Brain pericyte (primary cell): ENCODE measurements at regions not wholly inside any gene's neighbourhood (a gene's known extent, or its start where the extent isn't known, plus 50 kb on each side); places are given as distances from the start of the nearest gene placed in this dataset.

Source experiments
- DNase-seq: peaks from one replicate; pipeline ENCODE4 v3.0.0-alpha.2; 2012; ENCODE audit warnings: low read depth, low spot score

DNA sequence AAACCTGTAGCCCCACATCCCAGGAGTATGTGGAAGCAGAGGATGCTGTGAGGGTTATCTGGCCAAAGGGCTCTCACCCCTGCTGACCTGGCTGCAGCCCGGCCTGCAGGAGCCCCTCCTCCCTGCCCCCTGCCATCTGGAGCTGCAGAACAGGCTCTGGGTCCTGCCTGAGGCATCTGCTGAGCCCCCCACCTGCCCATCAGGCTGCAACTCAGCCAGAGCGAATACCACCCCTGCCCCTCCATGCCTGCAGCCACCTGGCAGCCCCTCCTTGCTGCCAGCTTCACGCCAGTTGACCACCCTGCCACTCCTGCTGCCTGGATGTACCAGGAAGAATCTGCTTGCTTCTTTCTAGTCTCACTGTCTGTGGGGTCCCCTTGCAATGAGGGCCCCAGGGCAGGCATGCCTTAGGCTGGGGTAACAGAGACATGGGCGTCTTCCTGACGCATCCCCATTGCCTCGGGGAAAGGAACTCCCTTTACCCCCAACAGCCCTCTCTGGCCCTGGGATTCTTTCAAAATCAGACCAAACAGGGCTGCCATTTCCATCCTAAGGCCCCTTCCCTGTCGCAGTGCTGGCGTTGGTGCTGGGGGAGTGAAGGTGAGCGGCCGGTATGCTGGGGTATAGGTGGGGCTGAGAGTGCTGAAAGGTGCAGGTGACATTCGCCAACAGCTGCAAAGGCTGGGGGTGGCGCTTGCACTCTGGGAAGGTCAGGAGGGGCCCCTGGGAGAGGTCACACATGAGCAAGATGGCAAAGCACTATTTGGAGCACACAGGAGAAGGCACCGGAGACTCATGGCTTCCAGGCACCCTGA is 1334.6 kb downstream of the TBC1D22A start:
- DNase-seq = no peak

DNA sequence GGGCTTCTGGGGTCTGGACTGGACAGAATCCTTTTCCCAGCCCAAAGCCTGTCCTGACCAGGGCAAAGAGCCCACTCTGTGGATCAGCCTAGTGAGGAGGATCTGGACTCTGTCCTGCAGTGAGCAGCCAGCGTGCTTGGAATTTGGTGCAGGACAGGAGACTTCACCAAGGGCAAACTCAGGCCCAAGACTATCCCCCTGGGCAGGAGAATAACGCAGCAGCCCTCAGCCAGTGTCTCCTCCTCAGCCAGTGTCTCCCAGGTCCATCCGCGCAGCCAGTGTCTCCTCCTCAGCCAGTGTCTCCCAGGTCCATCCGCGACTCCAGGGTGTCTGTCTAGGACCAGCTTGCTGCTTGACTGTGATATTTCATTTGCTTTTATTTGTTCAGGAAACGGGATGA is 1334.0 kb downstream of the TBC1D22A start:
- no peak for DNase-seq

DNA sequence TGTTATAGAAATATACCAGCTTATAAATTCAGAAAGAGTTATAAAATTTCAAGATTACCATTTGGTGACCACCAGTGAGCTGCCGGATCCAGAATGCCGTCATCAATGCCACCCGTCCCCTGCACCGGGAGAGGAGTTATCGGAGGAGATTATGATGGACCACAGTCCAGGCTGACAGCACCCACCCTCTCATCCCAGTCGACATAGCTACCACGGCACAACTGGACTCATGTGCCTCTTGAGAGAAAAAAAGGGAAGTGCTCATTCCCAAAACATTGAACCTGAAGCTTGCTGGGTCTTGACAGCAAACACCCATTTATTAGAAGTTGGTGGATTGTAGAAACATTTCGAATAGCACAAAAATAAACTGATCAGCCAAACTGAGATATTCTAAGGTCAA is 1331.5 kb downstream of the TBC1D22A start:
- no peak for DNase-seq

DNA sequence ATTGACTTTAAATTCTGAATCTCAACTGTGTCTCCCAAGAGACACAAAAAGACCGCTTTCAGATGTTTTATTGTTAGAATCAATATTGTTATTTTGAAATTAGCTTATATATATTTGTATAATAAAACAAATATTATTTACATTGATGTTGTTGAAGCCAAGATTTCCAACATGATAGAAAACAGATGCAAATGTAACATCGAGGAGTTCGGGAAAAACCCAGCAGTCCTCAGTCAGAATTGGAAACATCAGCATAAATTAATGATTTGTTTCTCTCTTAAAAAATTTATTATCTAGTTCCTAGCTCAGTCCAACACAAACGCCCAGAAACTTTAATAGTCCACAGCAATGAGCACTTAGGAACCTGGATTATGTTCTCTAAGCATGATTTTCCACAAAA is 1330.4 kb downstream of the TBC1D22A start:
- no peak for DNase-seq

DNA sequence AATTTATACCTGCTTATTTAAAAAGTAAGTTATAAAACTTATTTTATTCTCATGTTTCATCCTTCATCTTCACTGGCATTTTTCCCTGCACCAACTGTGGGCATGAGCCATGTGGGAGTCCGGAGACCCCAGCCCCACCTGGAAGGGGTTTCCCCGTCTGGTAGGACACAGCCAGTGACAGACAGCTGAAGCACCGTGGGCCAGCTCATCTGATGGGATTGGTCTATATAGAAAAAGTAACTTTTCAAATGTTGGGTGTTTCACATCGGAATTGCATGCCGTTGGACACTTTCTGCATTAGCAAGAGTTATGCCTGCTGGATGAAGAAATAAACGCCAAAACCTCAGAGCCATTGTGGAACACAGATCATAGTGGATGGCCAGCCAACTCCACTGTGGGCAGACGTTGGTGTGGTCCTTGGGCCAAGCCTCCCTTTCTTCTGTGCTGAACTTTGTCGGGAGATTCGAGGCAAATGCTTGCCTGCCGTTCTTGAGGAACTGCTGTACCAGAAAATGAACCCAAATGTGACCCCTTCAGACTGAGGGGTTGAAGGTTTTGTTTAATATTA is 1329.3 kb downstream of the TBC1D22A start:
- no peak for DNase-seq

DNA sequence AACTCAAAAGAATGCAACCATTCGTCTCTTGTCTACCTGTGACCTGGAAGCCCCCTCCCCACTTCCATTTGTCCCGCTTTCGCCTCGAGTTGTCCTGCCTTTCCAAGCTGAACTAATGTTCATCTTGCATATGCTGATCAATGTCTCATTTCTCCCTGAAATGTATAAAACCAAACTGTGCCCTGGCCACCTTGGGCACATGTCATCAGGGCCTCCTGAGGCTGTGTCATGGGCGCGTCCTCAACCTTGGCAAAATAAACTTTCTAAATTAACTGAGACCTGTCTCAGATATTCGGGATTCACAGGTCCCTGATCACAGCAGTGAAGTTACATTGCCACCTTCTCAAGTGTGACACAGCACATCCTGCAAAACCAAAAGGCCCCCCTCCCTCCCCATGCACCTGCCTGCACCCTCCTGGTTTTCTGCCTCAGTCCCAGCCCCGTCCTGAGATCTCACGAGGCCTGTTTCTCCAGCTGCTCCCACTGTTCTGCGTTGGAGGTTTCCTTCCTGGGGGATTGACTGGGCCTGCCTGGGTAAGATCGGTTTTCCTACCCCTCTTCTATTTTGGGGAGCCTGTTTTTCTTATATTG is 1328.7 kb downstream of the TBC1D22A start:
- DNase-seq = no peak

DNA sequence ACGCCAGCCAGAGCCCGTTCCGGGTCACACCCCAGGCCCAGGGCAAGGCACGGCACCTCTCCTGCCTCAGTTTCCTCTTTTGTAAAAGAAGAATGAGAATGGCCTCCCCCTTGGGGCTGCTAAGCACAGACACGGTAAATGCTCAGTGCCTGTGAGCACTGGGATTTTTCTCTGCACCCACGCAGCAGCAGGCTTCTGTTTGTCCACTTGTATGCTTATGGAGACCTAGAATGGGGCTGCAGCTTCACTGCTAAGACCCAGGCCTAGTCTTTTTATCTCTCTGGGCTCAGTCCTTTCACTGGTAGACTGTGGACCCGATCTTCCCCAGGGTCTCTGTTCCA is 1327.9 kb downstream of the TBC1D22A start:
- no peak for DNase-seq

DNA sequence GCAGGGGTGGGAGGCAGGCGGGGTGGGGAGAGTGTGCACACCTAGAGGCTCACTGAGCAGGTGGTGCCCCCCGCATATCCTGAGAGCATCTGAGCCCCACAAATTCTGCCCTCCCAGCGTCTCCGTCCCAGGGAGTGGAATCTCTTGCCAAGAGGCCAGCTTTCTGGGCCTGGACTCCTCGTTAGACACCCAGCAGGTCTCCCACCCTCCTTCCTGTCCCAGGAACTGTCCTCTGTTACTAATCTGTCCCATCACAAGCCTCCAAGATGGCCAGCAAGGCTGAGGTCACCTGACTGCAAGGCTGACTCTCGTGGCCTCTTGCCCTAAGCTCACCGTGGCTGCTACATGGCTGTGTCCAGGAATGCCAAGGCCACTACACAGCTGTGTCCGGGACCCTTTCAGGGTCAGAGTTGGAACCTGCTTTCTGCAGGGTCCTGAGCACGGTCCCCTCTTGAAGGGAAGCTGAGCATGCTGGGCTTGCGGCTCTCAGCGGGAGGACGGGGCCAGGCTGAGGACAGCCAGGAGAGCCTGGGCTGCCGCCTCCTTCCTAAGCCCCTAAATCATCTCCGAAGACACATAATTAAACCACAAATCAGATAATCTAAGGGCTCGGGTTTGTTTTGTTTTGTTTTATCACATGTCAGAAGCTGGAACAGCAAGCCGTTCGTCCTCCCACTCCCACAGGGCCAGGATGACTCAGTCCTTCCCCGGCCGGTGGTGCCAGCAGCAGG is 1327.3 kb downstream of the TBC1D22A start:
- no peak for DNase-seq

DNA sequence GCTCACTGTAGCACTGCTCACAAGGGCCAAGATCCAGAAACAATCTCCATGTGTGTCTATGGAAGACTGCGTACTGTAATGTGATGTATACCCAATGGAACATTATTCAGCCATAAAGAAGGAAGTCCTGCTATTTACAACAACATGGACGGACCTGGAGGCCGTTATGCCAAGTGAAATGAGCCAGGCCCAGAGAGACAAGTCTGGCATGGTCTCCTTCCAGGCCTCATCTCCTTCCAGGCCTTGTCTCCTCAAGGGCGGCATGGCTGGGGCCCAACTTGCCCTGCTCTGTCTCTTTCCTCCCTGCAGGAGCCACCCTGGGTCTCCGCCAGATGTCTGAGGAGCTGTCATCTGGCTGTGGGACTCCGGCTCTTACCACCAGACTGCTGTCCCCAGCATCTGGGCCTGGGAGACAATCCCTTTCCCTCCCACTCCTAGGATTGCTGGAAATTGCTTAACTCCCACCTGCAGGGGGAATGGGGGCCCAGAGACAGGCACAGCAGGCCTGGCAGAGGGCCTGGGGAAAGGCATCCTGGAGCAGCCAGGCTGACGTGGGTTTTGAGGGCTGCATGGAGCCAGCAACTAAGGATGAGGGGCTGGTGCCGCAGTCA is 1326.6 kb downstream of the TBC1D22A start:
- DNase-seq = no peak

DNA sequence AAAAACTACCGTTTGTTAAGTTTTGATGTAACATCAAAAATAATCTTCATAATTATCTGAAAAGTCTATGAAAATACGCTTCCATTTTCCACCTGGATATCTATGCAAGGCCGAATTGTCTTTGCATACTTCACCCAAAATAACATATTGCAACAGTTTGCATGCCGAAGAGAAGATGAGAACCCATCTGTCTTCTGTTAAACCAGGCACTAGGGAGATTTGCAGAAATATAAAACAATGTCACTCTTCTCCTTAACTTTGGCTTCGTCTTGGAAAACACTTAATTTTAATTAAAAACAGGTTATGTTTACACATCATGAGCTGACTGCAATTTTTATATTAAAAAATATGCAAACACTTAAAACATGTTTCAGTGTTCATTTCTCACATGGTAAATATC is 1325.8 kb downstream of the TBC1D22A start:
- DNase-seq = no peak

DNA sequence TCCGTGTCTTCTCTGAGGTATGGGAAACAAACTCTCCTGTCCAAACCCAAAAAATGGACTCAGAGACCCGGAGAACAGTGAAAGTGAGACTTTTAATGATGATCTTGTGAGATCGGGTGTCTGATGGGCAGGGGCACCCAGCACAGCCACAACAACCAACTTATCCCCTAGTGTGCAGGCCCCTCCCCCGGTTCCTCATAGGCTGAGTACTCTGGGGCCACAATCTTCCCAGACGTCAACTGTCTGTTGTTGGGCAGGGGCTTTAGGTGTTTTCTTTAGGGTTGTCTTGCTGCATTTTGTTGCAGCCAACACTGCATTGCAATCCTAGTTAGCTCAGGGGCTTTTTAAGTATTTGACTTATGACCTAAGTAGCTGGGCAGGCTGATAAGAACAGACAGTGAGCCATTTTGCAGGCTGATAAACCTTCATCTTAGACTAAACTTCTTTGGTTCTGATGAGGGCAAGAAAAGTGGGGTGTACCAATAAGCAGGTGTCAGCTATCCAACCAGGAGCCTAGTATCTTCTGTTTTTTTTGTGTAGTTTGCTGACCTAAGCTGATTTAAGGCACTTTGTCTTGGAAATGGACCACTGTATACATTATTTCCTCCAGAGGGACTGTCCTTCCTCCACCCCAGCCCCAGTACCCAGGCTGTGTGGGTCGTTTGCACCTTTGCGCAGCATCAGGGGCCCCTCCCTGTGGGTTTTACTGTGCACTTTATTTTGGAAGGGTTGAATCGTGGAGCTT is 1323.6 kb downstream of the TBC1D22A start:
- no peak for DNase-seq

DNA sequence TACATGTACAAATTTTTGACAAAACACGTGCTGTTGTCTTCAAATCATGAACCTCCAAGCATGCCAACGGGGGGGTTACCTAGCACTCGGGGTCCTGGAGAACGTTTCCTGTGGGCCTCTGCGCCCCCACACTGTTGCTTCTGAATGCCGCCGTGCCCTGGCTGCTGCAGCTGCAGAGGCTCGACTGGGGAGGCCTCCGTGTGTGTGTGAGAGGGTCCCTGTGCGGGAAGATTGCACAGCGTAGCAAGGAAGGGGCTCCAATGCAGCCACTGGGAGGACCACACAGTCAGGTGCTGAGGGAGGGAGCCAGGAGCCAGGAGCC is 1322.2 kb downstream of the TBC1D22A start:
- DNase-seq = no peak

DNA sequence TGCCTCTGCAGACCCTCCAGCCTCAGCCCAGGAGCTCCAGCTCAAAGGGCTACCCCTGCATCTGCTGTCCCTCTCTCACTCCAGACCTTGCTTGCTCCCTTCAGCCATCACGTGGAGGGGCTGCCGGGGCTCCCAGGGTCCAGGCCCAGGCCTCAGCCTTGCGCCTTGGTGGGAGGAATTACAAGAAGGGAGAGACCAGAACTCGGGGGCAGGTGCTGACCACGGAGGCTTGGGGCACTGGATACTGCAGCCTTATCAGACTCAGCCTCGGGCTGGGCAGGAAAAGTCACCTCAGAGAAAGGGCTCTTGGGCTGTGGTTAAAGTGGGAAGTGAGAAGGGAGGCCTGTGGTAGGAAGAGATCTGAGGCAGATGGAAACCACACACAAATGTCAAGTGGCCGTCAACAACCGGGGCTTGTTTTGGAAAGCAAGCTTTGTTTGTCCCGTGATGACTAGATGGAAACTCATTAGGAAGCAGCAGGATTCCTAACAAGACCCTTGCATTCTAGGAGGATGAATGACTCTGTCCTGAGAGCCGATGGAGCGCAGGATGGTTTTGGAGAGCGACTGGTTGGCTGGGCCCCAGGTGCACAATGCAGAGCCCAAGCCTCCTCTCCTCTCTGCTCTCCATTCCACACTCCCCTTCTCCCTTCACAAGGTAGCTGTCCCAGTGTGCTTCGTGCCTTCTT is 1321.7 kb downstream of the TBC1D22A start:
- no peak for DNase-seq

DNA sequence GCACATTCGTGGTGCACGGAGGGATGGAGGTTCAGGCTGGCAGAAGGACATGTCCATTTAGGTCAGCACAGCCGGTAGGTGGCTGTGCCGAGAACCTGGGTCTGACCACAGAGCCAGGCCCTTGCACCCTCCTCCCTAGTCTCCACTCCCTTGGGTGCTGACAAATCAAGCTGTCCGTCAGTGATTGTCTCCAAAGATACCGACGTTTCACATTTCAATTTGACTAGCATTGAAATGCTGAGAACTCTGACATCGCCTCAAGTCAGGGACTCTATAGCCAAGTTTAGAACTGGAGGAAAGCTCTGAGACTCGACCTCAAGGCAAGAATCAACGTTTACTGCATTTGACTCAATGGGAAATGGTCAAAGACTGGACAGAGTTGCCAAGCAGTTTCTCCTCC is 1321.1 kb downstream of the TBC1D22A start:
- no peak for DNase-seq

DNA sequence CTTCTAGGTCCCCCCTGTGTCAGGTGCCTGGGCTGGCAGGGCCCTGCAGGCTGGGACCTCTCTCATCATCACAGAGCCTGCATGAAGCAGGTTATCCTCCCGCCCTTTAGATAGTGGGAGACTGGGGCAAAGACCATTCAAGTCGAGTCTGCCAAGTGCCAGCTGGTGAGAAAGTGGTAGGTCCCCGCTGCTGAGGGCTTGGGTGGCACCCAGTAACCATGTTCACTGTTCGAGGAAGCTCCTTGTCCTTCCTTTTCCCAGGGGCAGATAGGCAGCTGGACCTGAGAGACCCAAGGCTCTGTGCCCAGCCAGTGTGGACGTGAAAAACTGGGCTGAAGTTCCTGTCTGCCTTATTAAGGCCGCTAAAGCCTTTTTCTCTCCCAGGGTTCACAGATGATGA is 1319.8 kb downstream of the TBC1D22A start:
- no peak for DNase-seq

DNA sequence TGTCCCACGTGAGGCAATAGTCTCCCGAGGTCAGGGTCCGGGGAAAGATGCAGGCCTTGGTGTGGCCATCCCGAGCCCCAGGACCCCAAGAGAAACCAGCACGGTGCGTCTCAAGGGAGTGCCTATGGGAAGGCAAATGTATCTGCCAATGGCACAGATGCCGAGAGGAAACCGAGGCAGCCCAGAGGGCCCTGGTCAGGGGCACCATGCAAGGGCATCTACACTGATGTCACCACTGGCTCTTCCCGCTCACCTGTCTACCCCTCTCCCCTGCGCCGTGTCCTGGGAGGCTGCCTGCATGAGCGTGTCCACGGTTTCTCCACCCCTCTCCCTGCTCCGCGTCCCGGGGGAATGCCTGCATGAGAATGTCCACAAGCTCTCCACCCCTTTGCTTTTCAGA is 1318.8 kb downstream of the TBC1D22A start:
- DNase-seq = no peak

DNA sequence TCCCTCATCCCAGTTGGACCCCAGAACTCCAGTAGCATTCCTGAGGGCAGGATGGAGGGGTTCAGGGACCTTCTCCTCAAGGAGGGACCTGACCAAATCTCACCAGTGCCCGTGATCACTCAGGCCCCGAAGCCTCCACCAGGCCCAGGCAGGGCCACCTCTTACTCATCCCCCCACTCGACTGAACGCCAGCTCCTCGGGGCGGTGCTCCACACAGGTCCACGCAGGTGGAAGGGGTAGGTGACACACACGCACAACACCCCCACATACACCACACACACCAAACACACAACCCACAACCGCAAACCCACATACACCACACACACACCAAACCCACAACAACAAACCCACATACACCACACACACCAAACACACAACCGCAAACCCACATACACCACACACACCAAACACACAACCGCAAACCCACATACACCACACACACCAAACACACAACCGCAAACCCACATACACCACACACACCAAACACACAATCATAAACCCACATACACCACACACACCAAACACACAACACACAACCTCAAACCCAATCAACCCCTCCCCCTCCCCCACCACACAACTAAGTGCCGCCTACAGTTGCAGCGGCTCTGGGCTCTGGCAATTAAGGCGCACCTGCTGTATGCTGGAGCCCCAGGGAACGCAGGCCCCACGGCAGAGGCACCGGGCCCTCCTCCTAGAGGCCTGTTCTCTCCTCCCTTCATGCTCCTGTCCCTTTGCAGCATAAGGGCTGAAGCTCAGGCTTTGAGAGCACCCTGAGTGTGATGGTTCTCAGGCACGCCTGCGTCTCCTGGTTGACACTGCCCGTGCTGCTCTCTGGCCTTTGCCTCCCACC is 1318.1 kb downstream of the TBC1D22A start:
- DNase-seq = no peak

DNA sequence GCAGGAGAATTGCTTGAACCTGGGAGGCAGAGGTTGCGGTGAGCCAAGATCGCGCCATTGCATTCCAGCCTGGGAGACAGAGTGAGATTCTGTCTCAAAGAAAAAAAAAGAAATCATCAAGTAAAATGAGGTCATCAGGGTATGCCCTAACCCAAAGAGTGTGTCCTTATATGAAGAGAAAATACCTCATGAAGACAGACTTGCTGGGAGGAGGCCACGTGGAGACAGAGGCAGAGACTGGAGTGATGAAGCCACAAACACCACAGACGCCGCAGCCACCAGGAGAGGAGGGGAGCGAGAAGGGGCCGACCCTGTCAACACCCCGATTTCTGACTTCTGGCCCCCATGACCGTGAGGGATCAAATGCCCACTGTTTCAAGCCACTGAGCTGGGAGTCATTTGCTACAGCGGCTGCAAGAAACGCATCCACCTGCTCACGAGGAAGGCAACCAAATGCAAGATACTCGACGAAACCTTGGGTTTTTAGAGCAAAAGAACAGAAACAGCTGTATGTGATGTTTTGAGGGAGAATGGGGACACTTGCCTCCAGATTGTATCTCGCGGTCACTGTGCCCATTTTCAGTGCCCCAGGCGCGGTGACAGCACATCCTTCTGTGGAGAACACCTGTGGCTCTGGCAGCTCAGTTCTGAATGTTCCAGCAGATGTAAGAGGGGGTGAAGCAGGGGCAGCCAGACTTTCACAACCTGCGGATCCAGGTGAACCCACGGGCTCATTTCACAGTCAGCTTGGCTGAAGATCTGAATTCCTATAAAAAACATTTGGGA is 1317.2 kb downstream of the TBC1D22A start:
- no peak for DNase-seq

DNA sequence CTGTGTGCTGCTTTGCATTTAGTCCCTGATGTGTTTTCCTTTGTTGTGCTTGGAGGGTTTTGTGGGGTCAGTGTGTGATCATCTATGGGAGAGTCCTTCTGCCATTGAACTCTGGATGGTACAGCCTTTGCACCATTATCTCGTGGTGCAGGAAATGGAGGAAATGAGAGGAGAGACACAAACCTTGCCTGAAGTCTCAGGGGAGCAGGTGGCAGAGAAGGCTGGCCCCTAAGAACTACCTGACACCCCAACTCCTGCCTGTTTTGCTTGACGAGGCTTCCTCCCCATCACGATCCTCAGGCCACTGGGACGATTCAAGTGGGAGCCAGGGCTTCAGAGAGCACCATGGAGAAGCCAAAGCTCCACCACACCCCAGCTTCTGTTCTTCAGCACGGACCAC is 1316.4 kb downstream of the TBC1D22A start:
- DNase-seq = no peak
